ENCODE measurements at regions not wholly inside any gene's neighbourhood (a gene's known extent, or its start where the extent isn't known, plus 50 kb on each side); places are given as distances from the start of the nearest gene placed in this dataset.

DNA sequence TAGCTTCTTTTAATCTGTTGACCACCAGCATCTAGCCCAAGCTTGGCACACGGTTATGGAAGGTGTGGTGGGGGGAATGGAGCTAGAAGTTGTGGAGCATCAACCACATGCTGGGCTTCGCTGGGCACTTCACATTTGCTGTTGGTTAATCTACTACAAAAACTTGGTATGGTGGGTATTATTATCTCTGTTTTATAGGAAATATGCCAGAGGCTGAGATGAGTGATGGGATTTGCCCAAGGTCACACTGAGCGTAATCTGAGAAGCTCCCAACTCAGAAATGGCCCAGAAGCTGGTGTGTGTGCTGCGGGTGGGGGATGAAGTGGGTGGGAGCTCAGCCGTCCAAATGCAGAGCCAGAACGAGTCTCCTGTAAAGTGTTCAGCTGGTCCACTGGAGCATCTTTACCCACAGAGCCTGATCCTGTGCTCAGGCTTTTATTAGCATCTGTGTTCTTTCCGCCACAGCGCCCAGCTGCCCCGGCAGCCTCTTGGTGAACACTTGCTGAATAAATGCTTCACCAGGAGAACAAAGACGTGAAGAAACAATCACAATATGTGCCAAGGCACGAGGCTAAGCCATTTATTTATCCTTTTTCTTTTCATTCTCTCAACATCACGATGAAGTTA lies 98.6 kb upstream of the JUN start:
- no peak for DNase-seq
- Histone ChIP-seq H3K36me3 (no peaks in the 10 kb centered on the region), H3K4me3 (no peak overlapping the region), H3K4me1 (no peaks in the 10 kb centered on the region), H3K27me3 (no peaks in the 10 kb centered on the region), H3K27ac (peak overlapping the region in 1 of 2 donors; percentile 21), H3K9me3 (no peaks in the 10 kb centered on the region)
- intact Hi-C loops (cut with DNase I; ENCODE audit: low total_unique reads), result no loop called here
- TF ChIP-seq, protein P1, sequence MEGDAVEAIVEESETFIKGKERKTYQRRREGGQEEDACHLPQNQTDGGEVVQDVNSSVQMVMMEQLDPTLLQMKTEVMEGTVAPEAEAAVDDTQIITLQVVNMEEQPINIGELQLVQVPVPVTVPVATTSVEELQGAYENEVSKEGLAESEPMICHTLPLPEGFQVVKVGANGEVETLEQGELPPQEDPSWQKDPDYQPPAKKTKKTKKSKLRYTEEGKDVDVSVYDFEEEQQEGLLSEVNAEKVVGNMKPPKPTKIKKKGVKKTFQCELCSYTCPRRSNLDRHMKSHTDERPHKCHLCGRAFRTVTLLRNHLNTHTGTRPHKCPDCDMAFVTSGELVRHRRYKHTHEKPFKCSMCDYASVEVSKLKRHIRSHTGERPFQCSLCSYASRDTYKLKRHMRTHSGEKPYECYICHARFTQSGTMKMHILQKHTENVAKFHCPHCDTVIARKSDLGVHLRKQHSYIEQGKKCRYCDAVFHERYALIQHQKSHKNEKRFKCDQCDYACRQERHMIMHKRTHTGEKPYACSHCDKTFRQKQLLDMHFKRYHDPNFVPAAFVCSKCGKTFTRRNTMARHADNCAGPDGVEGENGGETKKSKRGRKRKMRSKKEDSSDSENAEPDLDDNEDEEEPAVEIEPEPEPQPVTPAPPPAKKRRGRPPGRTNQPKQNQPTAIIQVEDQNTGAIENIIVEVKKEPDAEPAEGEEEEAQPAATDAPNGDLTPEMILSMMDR (IDR thresholded peaks at IDR 0.05), result no peak
- no peak for TF ChIP-seq POLR2A (IDR thresholded peaks at IDR 0.05)

DNA sequence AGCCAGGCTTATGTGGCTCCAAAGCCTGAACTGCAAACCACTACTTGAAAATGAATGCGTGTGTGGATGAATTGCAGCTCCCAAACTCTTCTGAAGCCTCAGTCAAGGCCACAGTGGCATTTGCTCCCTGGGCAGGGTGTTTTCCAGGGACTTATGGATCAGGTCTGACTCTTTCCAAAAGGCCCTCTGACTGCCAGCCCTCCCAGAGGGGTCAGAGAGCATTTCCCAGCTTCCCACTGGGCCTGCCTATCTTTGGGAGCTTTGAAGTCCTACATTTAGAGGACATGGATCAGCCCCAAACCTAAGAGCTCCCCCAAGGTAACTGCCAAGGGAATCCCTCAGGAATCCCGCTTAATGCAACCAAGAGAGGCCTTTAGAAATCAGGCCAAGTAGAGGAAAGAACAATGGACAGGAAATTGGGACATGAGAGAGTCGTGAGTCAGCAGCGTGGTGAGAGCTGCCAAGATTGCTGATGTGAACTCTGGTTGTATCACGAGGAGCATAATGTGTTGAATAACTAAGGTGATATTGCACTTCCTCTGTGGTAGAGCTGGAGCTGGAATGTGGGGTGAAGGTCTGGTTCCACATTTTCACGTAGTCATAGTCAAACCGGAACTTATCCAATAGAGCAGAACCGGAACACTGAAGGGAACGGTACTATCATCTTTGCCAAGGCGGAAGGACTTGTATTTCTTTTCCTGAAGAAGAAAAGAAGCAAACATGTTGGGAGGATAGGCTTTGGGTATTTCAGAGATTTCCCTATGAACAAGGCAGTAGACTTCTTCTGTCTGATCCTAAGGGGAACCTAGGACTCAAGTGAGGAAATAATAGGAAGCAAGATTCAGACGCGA lies 99.4 kb upstream of the JUN start:
- TF ChIP-seq, protein P1 (IDR thresholded peaks at IDR 0.05), result no peak
- TF ChIP-seq POLR2A (IDR thresholded peaks at IDR 0.05), result no peak
- H3K36me3 ChIP-seq, result no peaks in the 10 kb centered on the region
- no peak overlapping the region for H3K4me3 ChIP-seq
- intact Hi-C loops (cut with DNase I; ENCODE audit: low total_unique reads), result no loop called here
- DNase-seq, result peak; percentile 59 to 71
- H3K9me3 ChIP-seq, result no peaks in the 10 kb centered on the region
- H3K27ac ChIP-seq, result peak overlapping the region in 1 of 2 donors; percentile 21
- H3K27me3 ChIP-seq, result no peaks in the 10 kb centered on the region
- no peaks in the 10 kb centered on the region for H3K4me1 ChIP-seq

DNA sequence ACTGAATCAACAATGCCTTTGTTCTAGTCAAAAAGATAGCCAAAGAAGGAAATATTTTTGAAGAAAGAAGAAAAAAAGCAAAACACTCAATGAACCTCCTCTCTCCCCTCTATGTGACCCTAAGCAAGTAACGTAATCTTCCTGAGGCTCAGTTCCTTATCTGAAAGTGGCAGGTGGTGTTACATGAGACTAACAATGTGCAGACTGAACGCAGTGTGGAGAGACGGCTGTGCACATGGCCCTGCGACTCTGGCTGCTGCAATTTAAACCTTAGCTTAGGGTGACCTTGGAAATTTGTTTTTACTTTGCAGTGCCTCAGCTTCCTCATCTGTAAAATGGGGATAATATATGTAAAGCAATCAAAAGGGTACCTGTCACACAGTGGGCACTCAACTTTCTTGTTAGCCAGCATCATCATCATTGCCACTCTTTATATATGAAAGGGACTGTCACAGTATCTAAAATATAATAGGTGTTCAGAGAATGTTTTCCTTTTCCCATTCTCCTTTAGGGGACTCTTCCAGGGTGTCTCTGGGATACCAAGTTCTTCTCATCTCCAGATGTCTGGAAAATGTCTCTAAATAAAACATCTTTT lies 100.1 kb upstream of the JUN start:
- no peak for DNase-seq
- H3K4me1 ChIP-seq, result no peaks in the 10 kb centered on the region
- H3K27me3 ChIP-seq, result no peaks in the 10 kb centered on the region
- H3K4me3 ChIP-seq, result no peak overlapping the region
- intact Hi-C loops (cut with DNase I; ENCODE audit: low total_unique reads), result no loop called here
- H3K27ac ChIP-seq, result no peak overlapping the region
- no peak for TF ChIP-seq POLR2A (IDR thresholded peaks at IDR 0.05)
- TF ChIP-seq, protein P1 (IDR thresholded peaks at IDR 0.05), result no peak
- H3K36me3 ChIP-seq, result no peaks in the 10 kb centered on the region
- H3K9me3 ChIP-seq, result no peaks in the 10 kb centered on the region

DNA sequence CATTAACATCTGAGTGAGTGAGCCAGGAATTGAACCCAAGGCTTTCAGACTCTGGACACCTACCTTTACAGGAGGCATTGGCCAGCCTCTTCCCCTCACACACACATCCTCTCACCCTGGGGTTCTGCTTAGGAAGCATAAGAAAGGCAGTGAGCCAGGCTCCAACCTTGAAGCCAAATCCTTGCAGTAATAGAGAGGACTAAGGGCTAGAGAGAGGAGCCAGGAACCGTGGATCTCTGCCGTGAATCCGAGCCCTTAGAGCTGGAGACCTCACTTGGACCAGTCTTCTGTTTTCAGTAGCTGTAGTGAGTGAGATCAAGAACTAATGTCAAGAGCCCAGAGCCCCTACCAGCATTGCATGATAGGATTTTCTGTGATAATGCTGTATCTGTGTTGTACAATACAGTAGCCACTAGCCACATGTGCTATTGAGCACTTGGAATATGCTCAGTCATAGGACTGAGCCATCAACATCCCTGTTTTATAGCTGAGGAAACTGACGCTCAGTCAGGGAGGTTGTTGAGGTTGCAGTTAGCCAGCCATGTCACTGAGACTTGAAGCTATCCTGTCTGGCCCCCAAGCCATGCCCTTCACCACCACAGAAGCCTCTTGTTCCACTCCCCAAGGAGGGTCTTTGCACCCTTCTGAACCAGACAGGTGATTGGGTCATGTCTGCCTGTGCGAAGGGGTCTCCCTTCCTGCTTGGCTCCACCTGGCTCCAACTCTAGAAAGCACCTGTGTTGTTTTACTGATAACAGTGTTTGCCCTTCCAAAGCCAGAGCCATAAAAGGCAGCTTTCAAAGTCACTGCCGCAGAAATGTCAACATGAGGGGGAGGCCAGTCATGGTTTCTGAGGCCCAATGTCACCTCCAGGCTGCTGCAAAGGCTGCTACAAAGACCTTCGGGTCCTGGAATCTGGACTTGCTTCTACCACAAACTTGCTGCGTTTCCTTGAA lies 101.1 kb upstream of the JUN start:
- Histone ChIP-seq H3K9me3 (no peaks in the 10 kb centered on the region), H3K36me3 (no peaks in the 10 kb centered on the region), H3K27me3 (no peaks in the 10 kb centered on the region), H3K4me1 (no peaks in the 10 kb centered on the region), H3K4me3 (no peak overlapping the region), H3K27ac (peak overlapping the region in 1 of 2 donors; percentile 1)
- peak in 1 of 2 donors; percentile 60 for DNase-seq
- intact Hi-C loops (cut with DNase I; ENCODE audit: low total_unique reads), result no loop called here
- TF ChIP-seq, protein P1 (IDR thresholded peaks at IDR 0.05), result no peak
- no peak for TF ChIP-seq POLR2A (IDR thresholded peaks at IDR 0.05)

All from uterus (tissue), 3 donors.